ENCODE measurements at regions not wholly inside any gene's neighbourhood (a gene's known extent, or its start where the extent isn't known, plus 50 kb on each side); places are given as distances from the start of the nearest gene placed in this dataset.

- POLR2A ChIA-PET = no interaction called here
- no peaks in the 10 kb centered on the region for H3K27me3 ChIP-seq (ENCODE audit: control insufficient read depth in 2 of 2, insufficient read depth in 2 of 2, low read length in 2 of 2)
- no peak for DNase-seq (ENCODE audit: low read depth, low spot score)
- H3K4me1 ChIP-seq (ENCODE audit: control insufficient read depth, extremely low read depth, insufficient read depth, low read length) = no peaks in the 10 kb centered on the region
- H3K27ac ChIP-seq (ENCODE audit: insufficient read depth, low read depth, low read length) = no peak overlapping the region
- no peaks in the 10 kb centered on the region for H3K36me3 ChIP-seq (ENCODE audit: control insufficient read depth in 2 of 2, extremely low read depth in 1 of 2, insufficient read depth in 2 of 2, low read length in 2 of 2)
- FAIRE-seq = no peak
- intact Hi-C loops (cut with micrococcal nuclease) (no loop called here), dilution Hi-C loops (cut with MboI; ENCODE audit: extremely low pct_ligation_motif_present, low sequenced_read_pairs) (no loop called here)
- TF ChIP-seq POLR2AphosphoS5 (IDR thresholded peaks at IDR 0.05; ENCODE audit: insufficient read depth, low read depth, low read length) (no peak), MAX (IDR thresholded peaks at IDR 0.05; ENCODE audit: insufficient read depth, insufficient read length) (no peak), EZH2 (IDR thresholded peaks at IDR 0.05; ENCODE audit: borderline replicate concordance, low read depth, low read length, severe bottlenecking) (no peak), POLR2A (IDR thresholded peaks at IDR 0.05; ENCODE audit: low read depth, low read length) (no peak), FOS (IDR thresholded peaks at IDR 0.05; ENCODE audit: borderline replicate concordance, insufficient read depth, low read length) (no peak), CTCF (IDR thresholded peaks at IDR 0.05; ENCODE audit: extremely low read depth in 1 of 2, insufficient read depth in 1 of 2, low read depth in 1 of 2, low read length in 2 of 2) (no peak), MYC (IDR thresholded peaks at IDR 0.05; ENCODE audit: low read depth, low read length) (no peak), GATA2 (IDR thresholded peaks at IDR 0.05; ENCODE audit: insufficient read depth, insufficient read length, low read depth, low read length) (no peak), JUN (IDR thresholded peaks at IDR 0.05; ENCODE audit: borderline replicate concordance, insufficient read depth, insufficient read length, low read depth) (no peak)
- H3K9me3 ChIP-seq (replicated peaks; ENCODE audit: control insufficient read depth, insufficient read depth, low read length) = peaks cover 11% of the 10 kb centered on the region
- no peaks in the 10 kb centered on the region for H3K79me2 ChIP-seq (ENCODE audit: control insufficient read depth, insufficient read depth, low read length)
- CTCF ChIA-PET = no interaction called here
- no TSS peak for BruUV-seq (replicated peaks)
- H4K20me1 ChIP-seq (replicated peaks; ENCODE audit: control insufficient read depth, extremely low read depth, insufficient read depth, low read length) = no peaks in the 10 kb centered on the region
- no peak overlapping the region for H3K9ac ChIP-seq (replicated peaks; ENCODE audit: extremely low read depth, insufficient read depth, low read length)
- no peak overlapping the region for H3K4me3 ChIP-seq (replicated peaks in 1 of 3; ENCODE audit: insufficient read depth in 1 of 3, low read depth in 1 of 3, low read length in 3 of 3)
- no peaks in the 10 kb centered on the region for H3K9me1 ChIP-seq (replicated peaks; ENCODE audit: control insufficient read depth, extremely low read depth, insufficient read depth, low read length)
- H3K4me2 ChIP-seq (ENCODE audit: insufficient read depth, low read length) = no peak overlapping the region
- no peak overlapping the region for H2AFZ ChIP-seq (ENCODE audit: low read depth, low read length)
Measured at GRCh38 chr5:2199697-2200096, 317.0 kb upstream of the IRX4 start.

Data from endothelial cell of umbilical vein (primary cell).